Body of pancreas (tissue), 4 donors: ENCODE measurements at regions not wholly inside any gene's neighbourhood (a gene's known extent, or its start where the extent isn't known, plus 50 kb on each side); places are given as distances from the start of the nearest gene placed in this dataset.

Source experiments
- CTCF ChIP-seq, 7 experiments: fragments of 450-650 bp in 4 of 7; fragments of 200-600 bp in 3 of 7; sonication (generic) in 3 of 7; IDR thresholded peaks; one replicate each; pipeline ENCODE4 v1.5.1; 2016 to 2019; ENCODE audit warnings: antibody characterized with exemption in 7 of 7
- POLR2A ChIP-seq, 3 donors: fragments of 450-650 bp; IDR thresholded peaks; one replicate each; pipeline ENCODE4 v1.6.1; 2016; ENCODE audit warnings: antibody characterized with exemption in 3 of 3, mild to moderate bottlenecking in 2 of 3

- TF ChIP-seq CTCF (IDR thresholded peaks at IDR 0.05) (no peak), POLR2A (IDR thresholded peaks at IDR 0.05) (no peak)
Observed at GRCh38 chr13:107210723-107211030, 642.7 kb upstream of the ARGLU1 start.
